HCEC 1CT (cell line): ENCODE measurements at regions not wholly inside any gene's neighbourhood (a gene's known extent, or its start where the extent isn't known, plus 50 kb on each side); places are given as distances from the start of the nearest gene placed in this dataset.

Source experiments
- DNase-seq: peaks from one replicate; pipeline ENCODE4 v3.0.0-alpha.2; 2017

GRCh38 chr15:58271410-58271809 is 133.2 kb downstream of the AQP9 start:
- DNase-seq = no peak

- DNase-seq = no peak
Measured at GRCh38 chr15:58273104-58273503, 134.9 kb downstream of the AQP9 start.

DNA sequence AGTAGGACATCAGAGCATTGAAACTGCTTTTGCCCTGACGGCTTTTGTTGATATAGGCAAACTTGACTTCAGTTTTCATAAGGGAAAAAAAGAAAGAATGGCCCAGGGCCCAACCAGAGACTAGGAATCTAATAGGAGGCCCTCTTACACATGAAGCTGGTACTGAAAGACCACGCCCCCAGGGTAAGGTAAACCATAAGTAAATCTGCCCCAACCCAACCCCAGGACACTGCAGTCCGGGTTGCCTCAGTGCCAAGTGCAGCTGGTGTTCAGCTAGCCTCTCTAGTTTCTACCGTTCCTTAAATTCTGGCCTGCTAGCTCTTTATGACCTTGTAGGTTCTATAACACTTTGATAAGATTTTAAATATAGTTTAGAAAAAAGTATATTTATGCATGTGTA is 136.7 kb downstream of the AQP9 start:
- no peak for DNase-seq

DNA sequence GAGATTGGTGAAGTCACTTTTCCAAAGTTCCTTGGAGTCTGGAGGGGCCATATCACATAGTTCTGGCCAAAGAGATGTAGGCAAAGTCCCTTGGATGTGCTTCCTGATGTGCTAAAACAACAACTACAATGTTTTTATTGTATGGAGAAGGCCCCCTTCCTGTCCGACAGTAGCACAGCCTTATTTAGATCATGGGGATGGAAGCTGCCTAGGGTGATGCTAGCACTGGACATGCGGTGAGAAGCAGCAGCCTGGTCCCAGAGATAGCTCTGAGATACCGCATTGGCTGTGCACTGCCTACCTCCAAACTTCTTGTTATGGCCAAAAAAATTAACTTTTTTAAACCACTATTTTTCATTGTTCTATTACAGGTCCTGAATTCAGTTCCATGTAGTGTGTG is 137.6 kb downstream of the AQP9 start:
- DNase-seq = no peak

DNA sequence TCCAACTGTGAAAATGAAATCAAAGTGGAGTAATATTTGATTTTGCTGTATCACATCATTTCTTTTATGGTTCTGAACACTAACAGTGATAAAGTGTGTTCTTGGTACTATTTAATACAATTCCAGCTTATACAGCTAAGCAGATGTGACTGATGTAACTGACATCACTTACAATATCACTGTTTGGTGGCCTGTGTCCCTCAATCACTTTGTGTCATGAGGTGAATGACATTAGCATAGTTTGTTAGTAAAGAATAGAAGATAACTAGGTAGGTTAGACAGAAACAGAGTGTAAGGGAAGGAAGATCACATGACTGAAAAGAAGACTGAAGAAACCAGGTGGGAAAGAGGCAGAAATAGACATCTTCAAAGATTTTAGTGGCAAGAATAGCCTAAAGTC is 138.7 kb downstream of the AQP9 start:
- DNase-seq = no peak

- no peak for DNase-seq
Measured at GRCh38 chr15:58277333-58277732, 139.2 kb downstream of the AQP9 start.

DNA sequence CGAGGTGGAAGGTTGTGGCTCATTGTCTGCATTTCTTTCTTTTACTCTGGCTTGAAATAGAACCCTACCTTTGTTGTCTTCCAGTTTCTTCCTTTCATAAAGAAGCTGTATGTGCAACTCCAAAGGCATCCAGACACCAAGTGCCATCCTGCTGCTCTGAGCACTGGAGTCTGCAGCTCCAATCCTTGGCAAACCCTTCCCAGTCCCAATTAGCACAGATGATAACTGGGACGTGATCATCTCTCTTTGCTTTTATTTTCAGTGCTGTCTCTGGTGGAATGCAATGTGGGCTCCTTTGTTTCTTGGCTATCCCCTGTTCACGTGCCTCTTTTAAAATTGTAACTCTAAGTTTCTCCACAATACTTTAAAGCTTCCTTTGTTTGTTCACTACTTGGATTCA is 140.9 kb downstream of the AQP9 start:
- no peak for DNase-seq

DNA sequence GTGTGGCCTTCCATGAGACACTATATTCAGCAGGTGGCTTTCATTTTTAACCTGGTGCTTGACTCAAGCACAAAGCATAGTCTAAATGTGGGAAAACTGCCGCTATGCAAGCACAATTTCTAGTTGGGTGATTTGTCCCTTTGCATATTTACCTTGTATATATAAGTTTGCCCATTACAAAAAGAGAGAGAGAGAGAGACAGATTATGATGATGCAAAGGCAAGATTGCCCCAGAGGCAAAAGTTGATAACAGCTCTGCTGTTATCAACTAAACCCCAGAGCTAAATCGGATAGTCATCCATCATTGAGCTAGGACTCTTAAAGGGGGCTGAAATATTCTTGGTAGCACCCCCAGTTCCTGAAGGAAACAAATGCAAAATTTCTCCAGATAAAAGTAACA is 141.5 kb downstream of the AQP9 start:
- DNase-seq = no peak

GRCh38 chr15:58282060-58282708 is 144.0 kb downstream of the AQP9 start:
- no peak for DNase-seq

GRCh38 chr15:58283302-58283701 is 145.1 kb downstream of the AQP9 start:
- no peak for DNase-seq

- DNase-seq = no peak
Measured at GRCh38 chr15:58284293-58284692, 146.1 kb downstream of the AQP9 start.

DNA sequence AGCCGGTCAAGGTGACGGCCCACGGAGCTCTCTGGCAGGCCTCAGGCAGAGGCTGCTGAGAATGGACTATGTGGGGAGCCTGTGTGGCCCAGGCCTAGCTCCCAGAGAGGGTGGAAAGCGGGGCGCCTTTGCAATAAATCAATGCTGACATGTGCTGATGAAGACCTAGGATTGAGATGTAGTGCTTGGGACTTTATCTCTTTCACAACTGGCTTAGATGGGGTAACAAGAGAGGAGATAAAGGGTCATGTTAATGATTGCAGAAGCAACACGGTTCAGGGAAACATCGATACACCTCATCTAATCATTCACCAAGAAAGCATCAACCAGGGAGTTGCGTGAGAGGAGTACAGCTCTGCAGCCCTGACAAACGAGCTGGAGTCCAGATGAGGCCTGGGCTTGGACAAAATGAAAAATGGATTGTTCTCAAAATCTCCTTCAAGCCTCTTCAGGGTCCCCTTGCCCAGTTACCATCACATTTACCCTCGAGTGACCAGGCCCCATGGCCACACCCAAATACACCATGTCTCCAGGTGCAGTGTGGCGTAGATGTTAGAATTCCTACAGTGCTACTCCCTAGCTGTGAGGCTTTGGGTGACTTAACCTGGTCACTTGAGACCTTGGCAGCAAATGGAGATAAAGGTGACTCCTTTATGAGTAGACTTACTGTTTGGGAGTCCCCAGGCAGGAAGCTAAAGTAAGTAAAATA is 146.4 kb upstream of the LIPC start:
- DNase-seq = no peak

GRCh38 chr15:58285921-58286278 is 145.9 kb upstream of the LIPC start:
- DNase-seq = no peak

- no peak for DNase-seq
Measured at GRCh38 chr15:58286523-58286922, 145.3 kb upstream of the LIPC start.

GRCh38 chr15:58287891-58288290 is 143.9 kb upstream of the LIPC start:
- no peak for DNase-seq

GRCh38 chr15:58288592-58288991 is 143.2 kb upstream of the LIPC start:
- no peak for DNase-seq

DNA sequence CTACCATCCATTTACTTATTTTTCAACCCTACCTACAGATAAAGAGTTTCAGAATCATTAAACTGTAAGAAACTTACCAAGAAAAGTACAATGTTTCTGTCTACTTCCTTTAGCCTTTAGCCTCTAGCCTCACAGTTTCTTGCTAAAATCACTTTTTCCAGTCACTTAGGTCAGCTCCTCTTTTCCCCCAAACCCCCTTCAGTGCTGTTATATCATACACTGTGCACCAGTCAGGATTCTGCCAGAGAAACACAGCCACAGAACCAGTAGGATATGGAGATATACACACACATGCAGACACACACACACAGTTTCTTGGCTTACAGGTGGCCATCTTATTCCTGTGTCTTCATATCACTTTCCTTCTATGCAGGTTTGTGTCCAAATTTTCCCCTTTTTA is 139.9 kb upstream of the LIPC start:
- DNase-seq = no peak

DNA sequence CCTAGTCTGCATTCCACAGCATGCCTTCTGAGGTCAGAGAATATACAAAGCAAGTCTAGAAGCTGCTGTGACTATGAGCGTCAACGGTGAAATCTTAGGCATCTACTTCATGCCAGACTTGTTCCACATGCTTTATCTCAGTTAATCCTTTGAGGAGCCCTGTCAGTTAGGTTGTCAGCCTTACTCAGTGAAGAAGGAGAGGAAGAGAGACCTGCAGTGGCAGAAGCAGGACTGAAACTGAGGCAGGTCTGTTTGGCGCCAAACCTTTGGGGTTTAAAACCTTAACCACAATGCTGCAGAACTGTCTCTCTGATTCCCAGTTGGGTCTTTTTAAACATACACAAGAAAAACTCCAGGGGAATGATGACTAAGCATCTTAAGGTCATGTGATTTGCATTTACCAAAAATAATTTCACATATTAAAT is 139.0 kb upstream of the LIPC start:
- peak; percentile 14 for DNase-seq

DNA sequence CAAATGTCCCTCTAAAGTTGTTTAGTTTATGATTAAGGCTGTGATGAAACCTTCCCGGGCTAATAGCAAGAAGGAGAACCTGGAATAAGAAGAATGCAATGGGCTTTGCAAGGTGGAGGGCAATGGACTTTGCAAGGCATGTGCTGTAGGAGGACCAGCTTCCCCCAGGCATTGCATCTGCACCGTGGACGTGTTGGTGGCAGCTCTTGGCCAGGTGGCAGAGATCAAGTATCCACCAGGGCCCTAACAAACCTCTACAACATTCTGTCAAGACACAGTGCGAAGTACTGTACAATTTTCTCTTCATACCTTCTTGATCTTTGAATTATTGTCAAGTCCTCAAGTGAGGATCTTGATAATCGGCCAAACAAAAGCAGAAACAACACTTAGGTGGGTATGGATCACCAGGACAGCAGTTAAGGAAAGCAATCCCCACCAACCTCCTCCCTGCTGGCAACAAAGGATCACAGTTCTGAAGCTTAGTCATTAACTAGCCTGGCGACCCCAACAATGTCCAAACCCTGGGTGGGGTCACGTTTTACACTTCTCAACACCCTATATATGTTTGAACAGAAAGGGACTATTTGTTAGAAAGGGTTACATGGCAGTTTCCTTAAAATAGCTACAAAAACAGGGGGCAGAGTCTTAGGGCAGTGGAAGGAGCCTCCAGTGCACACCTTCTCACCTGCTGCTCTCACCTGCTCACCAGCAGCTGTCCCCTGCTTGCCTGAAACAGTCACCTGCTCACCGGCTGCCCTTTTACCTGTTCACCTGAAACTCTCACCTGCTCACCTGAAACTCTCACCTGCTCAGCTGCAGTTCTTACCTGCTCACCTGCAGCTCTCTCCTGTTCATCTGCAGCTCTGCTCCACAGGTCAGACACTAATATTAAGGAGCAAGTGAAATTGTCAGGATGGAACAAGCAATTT is 137.9 kb upstream of the LIPC start:
- no peak for DNase-seq

DNA sequence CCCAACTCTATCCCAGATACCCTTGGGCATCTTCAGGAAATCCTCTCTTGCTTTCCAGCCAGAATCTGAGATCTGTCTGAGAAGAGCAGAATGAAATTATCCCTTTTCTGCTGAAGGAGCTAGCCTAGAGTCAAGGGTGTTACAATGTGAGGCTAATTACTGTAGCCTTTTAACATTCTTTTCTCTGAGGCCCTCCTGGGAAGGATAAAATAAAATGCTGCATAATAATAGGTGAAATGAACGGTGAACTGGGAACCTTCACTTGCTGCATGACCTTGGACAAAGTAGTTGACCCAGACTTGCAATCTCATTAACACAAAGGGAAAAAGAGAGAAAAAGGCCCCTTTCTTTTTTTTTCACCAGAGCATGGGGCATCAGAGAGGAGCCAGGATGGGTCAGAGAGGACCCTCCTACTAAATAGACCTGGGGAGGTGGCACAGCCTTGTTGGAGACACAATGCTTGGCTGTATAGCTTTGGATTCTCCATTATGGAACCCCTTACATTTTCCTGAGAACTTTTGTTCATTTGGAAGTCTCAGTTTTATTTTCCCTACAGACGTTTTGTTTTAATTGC is 137.0 kb upstream of the LIPC start:
- DNase-seq = no peak

GRCh38 chr15:58295637-58296215 is 136.1 kb upstream of the LIPC start:
- DNase-seq = no peak

DNA sequence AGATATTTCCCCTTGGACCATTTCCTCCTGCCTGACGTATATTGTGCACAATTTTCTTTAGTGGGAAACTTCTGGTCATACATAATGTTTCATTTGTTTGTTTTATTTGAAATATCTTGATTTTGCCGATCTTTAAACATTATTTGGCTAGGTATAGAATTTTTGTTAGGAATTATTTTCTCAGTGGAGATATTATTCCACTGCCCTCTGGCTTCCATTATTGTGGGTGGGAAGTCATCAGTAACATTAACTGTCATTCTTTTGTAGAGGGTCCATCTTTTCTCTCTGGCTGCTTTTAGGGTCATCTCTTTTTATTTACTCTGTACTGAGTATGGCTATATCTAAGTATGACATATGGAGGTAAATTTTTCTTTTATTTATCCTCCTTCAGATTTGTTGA is 135.5 kb upstream of the LIPC start:
- DNase-seq = no peak

GRCh38 chr15:58297639-58298038 is 134.2 kb upstream of the LIPC start:
- DNase-seq = no peak
